Activated T-helper 1 cell treated with anti-CD3 and anti-CD28 coated beads, Interleukin-12 subunit alpha, Interleukin-12 subunit beta, Interleukin-2, Interleukin-4 antibody, amounts not matched to agents 30 ng/mL and 10 ng/mL and 1 ng/mL, durations not matched to agents 14 hours and 24 hours and 36 hours (primary cell): ENCODE measurements at regions not wholly inside any gene's neighbourhood (a gene's known extent, or its start where the extent isn't known, plus 50 kb on each side); places are given as distances from the start of the nearest gene placed in this dataset.
"Not testable (repeated sequence)": the region's sequence is repeated elsewhere in the genome, so short reads cannot be mapped to it uniquely, and the experiment has no call there.

Experiments
- DNase-seq: peaks from one replicate; pipeline ENCODE4 v3.0.0; 2021; ENCODE audit warnings: low spot score
- H3K27ac Mint-ChIP-seq: one replicate; pipeline ENCODE4 v1.8.0; 2021; ENCODE audit warnings: mild to moderate bottlenecking, mixed read lengths
- H3K27me3 Mint-ChIP-seq: one replicate; pipeline ENCODE4 v1.8.0; 2022; ENCODE audit warnings: mild to moderate bottlenecking, moderate library complexity, mixed read lengths; ENCODE audit not compliant: insufficient read depth
- H3K36me3 Mint-ChIP-seq: one replicate; pipeline ENCODE4 v1.8.0; 2021; ENCODE audit warnings: low read depth, mixed read lengths
- H3K4me1 Mint-ChIP-seq: one replicate; pipeline ENCODE4 v1.8.0; 2021; ENCODE audit warnings: low read depth, mixed read lengths
- H3K4me3 Mint-ChIP-seq: one replicate; pipeline ENCODE4 v1.8.0; 2021; ENCODE audit warnings: mild to moderate bottlenecking, moderate library complexity, mixed read lengths
- H3K9me3 Mint-ChIP-seq: one replicate; pipeline ENCODE4 v1.8.0; 2021; ENCODE audit warnings: mixed read lengths
- intact Hi-C: fragments of 100-400 bp; cut with micrococcal nuclease; formaldehyde crosslinking; loops from one replicate; pipeline ENCODE4 v1.15.1; 2024

DNA sequence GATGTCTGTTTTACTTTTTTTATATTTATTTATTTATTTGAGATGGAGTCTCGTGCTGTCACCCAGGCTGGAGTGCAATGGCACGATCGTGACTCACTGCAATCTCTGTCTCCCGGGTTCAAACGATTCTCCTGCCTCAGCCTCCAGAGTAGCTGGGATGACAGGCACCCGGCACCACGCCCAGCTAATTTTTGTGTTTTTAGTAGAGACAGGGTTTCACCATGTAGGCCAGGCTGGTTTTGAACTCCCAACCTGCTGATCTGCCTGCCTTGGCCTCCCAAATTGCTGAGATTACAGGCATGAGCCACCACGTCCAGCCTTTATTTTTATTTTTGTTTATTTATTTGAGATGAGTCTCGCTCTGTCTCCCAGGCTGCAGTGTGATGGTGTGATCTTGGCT lies 186.6 kb downstream of the SHOX start:
- H3K4me1 Mint-ChIP-seq, DNase-seq, H3K9me3 Mint-ChIP-seq, H3K27ac Mint-ChIP-seq, intact Hi-C loops, H3K27me3 Mint-ChIP-seq, H3K36me3 Mint-ChIP-seq, H3K4me3 Mint-ChIP-seq: not testable (repeated sequence)

GRCh38 chrX:816411-816810 lies 185.8 kb downstream of the SHOX start:
- Mint-ChIP-seq H3K4me1 (no peaks in the 10 kb centered on the region), H3K4me3 (no peak overlapping the region), H3K9me3 (peaks cover 6% of the 10 kb centered on the region), H3K36me3 (no peaks in the 10 kb centered on the region), H3K27me3 (no peaks in the 10 kb centered on the region), H3K27ac (no peak overlapping the region)
- intact Hi-C loops, result no loop called here
- no peak for DNase-seq

GRCh38 chrX:810186-810585 lies 179.6 kb downstream of the SHOX start:
- Mint-ChIP-seq H3K9me3 (no peaks in the 10 kb centered on the region), H3K27ac (no peak overlapping the region), H3K4me1 (no peaks in the 10 kb centered on the region), H3K36me3 (no peaks in the 10 kb centered on the region), H3K27me3 (no peaks in the 10 kb centered on the region), H3K4me3 (no peak overlapping the region)
- no peak for DNase-seq
- intact Hi-C loops, result no loop called here

DNA sequence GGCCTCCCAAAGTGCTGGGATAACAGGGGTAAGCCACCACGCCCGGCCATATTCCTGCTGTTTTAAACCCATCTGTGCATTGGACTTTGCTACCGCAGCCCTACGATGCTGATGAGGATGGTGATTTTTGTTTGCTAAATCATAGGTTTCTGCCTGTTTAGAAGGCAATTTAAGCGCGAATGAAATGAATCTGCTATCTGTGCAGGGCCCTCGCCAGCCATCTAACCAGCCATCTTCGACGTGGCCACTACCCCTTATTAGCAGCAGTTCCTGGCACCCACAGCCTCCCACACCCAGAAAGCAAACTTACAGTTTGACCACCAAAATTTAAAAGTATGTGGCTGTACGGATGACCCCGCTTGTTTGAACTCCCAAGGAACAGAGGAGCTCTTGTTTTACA lies 178.5 kb downstream of the SHOX start:
- Mint-ChIP-seq H3K27ac (no peak overlapping the region), H3K27me3 (no peaks in the 10 kb centered on the region), H3K9me3 (no peaks in the 10 kb centered on the region), H3K36me3 (no peaks in the 10 kb centered on the region), H3K4me1 (no peaks in the 10 kb centered on the region), H3K4me3 (no peak overlapping the region)
- no peak for DNase-seq
- intact Hi-C loops, result no loop called here

DNA sequence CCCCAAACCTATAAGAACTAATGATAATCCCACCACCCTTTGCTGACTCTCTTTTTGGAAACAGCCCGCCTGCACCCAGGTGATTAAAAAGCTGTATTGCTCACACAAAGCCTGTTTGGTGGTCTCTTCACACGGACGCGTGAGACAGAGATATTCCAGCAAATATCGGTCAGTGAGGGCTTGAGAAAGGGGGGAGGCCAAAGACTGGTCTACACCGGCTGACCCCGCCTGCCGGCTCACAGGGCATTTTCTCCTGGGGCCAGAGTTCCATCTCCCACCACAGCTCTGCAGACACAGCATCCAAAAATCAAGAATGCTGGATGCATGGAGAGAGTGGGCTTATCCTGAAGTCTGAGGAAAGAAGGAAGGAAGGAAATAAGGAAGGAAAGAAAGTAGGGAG lies 176.0 kb downstream of the SHOX start:
- Mint-ChIP-seq H3K27me3 (peaks cover 1% of the 10 kb centered on the region), H3K4me3 (no peak overlapping the region), H3K4me1 (no peaks in the 10 kb centered on the region), H3K36me3 (no peaks in the 10 kb centered on the region), H3K27ac (no peak overlapping the region), H3K9me3 (peaks cover 2% of the 10 kb centered on the region)
- intact Hi-C loops, result no loop called here
- DNase-seq, result no peak

DNA sequence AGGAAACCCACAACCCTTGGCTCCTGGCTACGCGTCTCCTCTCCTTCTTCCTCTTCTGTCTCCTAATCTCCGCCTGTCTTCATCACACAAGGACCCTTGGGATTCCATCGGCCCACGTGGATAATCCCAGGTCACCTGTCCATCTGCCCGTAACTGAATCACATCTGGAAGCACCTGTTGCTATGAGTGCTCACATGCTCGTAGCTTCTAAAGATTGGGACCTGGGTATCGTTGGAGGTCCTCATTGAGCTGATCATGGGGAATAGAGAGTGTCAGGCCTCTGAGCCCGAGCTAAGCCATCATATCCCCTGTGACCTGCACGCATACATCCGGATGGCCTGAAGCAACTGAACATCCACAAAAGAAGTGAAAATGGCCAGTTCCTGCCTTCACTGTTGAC lies 175.4 kb downstream of the SHOX start:
- Mint-ChIP-seq H3K9me3 (peaks cover 5% of the 10 kb centered on the region), H3K27me3 (peaks cover 1% of the 10 kb centered on the region), H3K4me3 (no peak overlapping the region), H3K27ac (no peak overlapping the region), H3K4me1 (no peaks in the 10 kb centered on the region), H3K36me3 (no peaks in the 10 kb centered on the region)
- intact Hi-C loops, result no loop called here
- DNase-seq, result no peak

DNA sequence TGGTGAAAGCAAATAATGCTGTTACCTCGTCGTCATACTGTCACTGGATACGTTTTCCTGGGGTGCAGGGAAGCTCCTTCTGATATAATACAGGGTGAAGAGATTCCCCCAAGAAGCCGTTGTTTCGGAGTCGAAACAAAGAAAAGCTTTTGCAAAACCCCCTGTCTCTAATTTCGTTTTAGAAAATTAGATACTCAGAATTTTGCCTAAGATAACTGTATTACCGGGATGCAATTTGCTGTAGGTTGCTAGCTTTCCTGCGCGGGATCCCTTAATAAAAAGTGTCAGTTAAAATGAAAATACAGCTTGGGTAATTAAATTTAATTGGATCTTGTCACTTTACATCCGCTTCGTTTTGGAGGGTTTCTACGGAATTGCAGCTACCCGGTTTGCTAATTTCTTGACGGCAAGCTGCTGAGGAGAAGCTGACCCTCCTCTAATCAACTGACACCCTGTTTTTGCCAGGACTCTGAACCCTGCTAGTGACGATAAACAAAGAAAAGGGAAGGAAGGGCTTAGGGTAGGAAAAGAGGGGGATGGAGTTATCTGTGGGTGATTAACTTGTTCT lies 174.6 kb downstream of the SHOX start:
- Mint-ChIP-seq H3K36me3 (no peaks in the 10 kb centered on the region), H3K9me3 (peaks cover 10% of the 10 kb centered on the region), H3K4me1 (no peaks in the 10 kb centered on the region), H3K4me3 (no peak overlapping the region), H3K27ac (no peak overlapping the region), H3K27me3 (peaks cover 1% of the 10 kb centered on the region)
- intact Hi-C loops, result no loop called here
- DNase-seq, result no peak

- Mint-ChIP-seq H3K4me1 (no peaks in the 10 kb centered on the region), H3K36me3 (no peaks in the 10 kb centered on the region), H3K4me3 (no peak overlapping the region), H3K27me3 (peaks cover 1% of the 10 kb centered on the region), H3K9me3 (peaks cover 15% of the 10 kb centered on the region), H3K27ac (no peak overlapping the region)
- no peak for DNase-seq
- intact Hi-C loops, result no loop called here
Observed at GRCh38 chrX:802846-803245, 172.3 kb downstream of the SHOX start.

- intact Hi-C loops, result no loop called here
- H3K36me3 Mint-ChIP-seq, result no peaks in the 10 kb centered on the region
- DNase-seq, result no peak
- H3K27ac Mint-ChIP-seq, result no peak overlapping the region
- H3K4me3 Mint-ChIP-seq, result no peak overlapping the region
- peaks cover 1% of the 10 kb centered on the region for H3K27me3 Mint-ChIP-seq
- H3K4me1 Mint-ChIP-seq, result no peaks in the 10 kb centered on the region
- H3K9me3 Mint-ChIP-seq, result peaks cover 15% of the 10 kb centered on the region
Observed at GRCh38 chrX:799808-800207, 169.2 kb downstream of the SHOX start.

DNA sequence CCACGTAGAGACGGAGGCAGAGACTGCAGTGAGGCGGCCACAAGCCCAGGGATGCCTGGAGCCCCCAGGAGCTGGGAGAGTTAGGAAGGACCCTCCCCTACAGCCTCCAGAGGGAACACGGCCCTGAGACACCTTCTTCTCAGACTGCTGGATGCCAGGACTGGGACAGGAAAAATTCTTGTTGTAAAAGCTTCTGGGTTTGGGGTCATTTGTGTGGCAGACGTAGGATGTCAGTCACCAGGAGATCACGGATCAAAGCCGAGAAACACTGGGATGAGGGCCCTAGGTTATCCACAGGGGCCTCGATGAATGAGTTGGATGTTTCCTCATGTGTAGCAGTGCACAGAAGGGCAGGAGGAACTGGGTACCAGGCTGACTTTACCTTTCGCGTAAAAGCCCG lies 163.7 kb downstream of the SHOX start:
- Mint-ChIP-seq H3K36me3 (no peaks in the 10 kb centered on the region), H3K4me1 (no peaks in the 10 kb centered on the region), H3K9me3 (no peaks in the 10 kb centered on the region), H3K27me3 (peaks cover 9% of the 10 kb centered on the region), H3K27ac (no peak overlapping the region), H3K4me3 (no peak overlapping the region)
- DNase-seq, result no peak
- intact Hi-C loops, result no loop called here

- H3K4me1 Mint-ChIP-seq, result no peaks in the 10 kb centered on the region
- H3K9me3 Mint-ChIP-seq, result no peaks in the 10 kb centered on the region
- peaks cover 9% of the 10 kb centered on the region for H3K27me3 Mint-ChIP-seq
- no peak overlapping the region for H3K4me3 Mint-ChIP-seq
- no peak for DNase-seq
- intact Hi-C loops, result no loop called here
- H3K36me3 Mint-ChIP-seq, result no peaks in the 10 kb centered on the region
- no peak overlapping the region for H3K27ac Mint-ChIP-seq
Observed at GRCh38 chrX:793216-793770, 162.7 kb downstream of the SHOX start.

DNA sequence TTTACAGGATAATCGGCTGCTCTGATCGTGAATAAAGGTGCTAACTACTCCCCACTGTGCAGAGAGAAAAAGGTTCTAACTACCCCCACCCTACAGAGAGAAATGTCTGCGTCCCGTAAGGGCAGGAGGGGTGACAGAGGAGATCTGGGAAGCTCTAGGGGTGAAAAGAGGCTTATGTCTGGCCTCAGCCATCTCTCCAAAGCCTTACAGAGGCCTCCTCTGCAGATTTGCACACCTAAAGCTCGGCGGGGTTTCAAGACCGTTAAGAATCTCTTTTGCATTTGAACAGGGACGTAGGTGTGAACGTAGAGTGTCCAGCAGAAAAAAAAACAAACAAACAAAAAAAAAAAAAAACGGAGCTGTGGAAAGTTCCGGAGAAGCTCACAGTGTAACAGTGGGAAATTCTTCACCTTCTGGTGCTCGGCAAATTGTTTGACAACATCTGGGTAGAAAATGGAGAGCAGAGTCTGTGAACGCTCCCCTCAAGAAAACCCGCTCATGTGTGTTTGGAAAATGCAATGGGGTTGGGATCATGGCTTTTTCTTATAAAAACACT lies 161.0 kb downstream of the SHOX start:
- no peak for DNase-seq
- H3K4me1 Mint-ChIP-seq, result no peaks in the 10 kb centered on the region

DNA sequence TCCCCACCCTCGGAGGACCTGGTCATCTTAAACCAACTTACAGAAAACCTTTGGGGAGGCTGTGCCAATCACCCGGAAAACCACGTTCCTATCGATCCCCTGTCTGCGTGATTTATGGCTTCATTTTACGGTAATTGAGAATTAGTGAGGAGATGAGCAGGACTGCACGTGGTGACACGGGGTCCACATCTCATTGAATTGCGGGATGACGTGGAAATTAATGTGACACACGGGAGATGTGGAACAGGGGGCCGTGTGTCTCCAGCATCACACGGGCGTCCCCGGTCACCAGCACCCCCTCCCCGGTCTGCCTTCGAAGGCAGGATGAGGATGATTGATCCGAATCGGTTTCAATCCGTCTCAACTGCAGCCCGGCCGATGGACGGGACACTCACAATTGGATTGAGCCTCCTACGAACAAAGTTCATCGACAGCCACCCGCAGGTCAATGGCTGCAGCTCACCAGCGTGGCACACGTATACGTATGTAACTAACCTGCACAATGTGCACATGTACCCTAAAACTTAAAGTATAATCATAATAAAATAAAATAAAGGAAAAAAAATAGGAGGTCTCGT lies 160.3 kb downstream of the SHOX start:
- H3K27me3 Mint-ChIP-seq, result peaks cover 9% of the 10 kb centered on the region
- H3K27ac Mint-ChIP-seq, result no peak overlapping the region
- intact Hi-C loops, result no loop called here
- no peaks in the 10 kb centered on the region for H3K9me3 Mint-ChIP-seq
- H3K4me1 Mint-ChIP-seq, result no peaks in the 10 kb centered on the region
- H3K36me3 Mint-ChIP-seq, result no peaks in the 10 kb centered on the region
- H3K4me3 Mint-ChIP-seq, result no peak overlapping the region
- DNase-seq, result no peak

More for the DNA sequence above, 161.0 kb downstream of the SHOX start:
- intact Hi-C loops, result no loop called here
- Mint-ChIP-seq H3K27me3 (peaks cover 9% of the 10 kb centered on the region), H3K27ac (no peak overlapping the region), H3K4me3 (no peak overlapping the region), H3K9me3 (no peaks in the 10 kb centered on the region), H3K36me3 (no peaks in the 10 kb centered on the region)
